ENCODE measurements at regions not wholly inside any gene's neighbourhood (a gene's known extent, or its start where the extent isn't known, plus 50 kb on each side); places are given as distances from the start of the nearest gene placed in this dataset.

- Mint-ChIP-seq H3K9me3 (no peaks in the 10 kb centered on the region), H3K27ac (no peak overlapping the region), H3K4me1 (ENCODE audit: low read depth) (no peaks in the 10 kb centered on the region), H3K36me3 (ENCODE audit: low read depth) (no peaks in the 10 kb centered on the region), H3K27me3 (no peaks in the 10 kb centered on the region), H3K4me3 (no peak overlapping the region)
- intact Hi-C loops (cut with micrococcal nuclease) = no loop called here
- DNase-seq = no peak
- TF ChIP-seq CTCF (IDR thresholded peaks at IDR 0.05) = no peak
- no peak for ATAC-seq
- ChIA-PET POLR2A (no interaction called here), CTCF (no interaction called here)
These were observed 412.3 kb downstream of the PDGFC start for GRCh38 chr4:156559346-156559745.

- no peak overlapping the region for H3K27ac Mint-ChIP-seq
- peaks cover 5% of the 10 kb centered on the region for H3K9me3 Mint-ChIP-seq
- H3K27me3 Mint-ChIP-seq = no peaks in the 10 kb centered on the region
- intact Hi-C loops (cut with micrococcal nuclease) = no loop called here
- no peak for DNase-seq
- ChIA-PET POLR2A (no interaction called here), CTCF (no interaction called here)
- no peaks in the 10 kb centered on the region for H3K36me3 Mint-ChIP-seq (ENCODE audit: low read depth)
- no peak for ATAC-seq
- TF ChIP-seq CTCF (IDR thresholded peaks at IDR 0.05) = no peak
- H3K4me3 Mint-ChIP-seq = no peak overlapping the region
- H3K4me1 Mint-ChIP-seq (ENCODE audit: low read depth) = no peaks in the 10 kb centered on the region
These were observed 413.1 kb downstream of the PDGFC start for GRCh38 chr4:156558373-156559025.

- DNase-seq (no peak), ATAC-seq (no peak)
- Mint-ChIP-seq H3K9me3 (peaks cover 5% of the 10 kb centered on the region), H3K4me1 (ENCODE audit: low read depth) (no peaks in the 10 kb centered on the region), H3K36me3 (ENCODE audit: low read depth) (no peaks in the 10 kb centered on the region), H3K27me3 (no peaks in the 10 kb centered on the region), H3K4me3 (no peak overlapping the region), H3K27ac (no peak overlapping the region)
- CTCF ChIA-PET = no interaction called here
- TF ChIP-seq CTCF (IDR thresholded peaks at IDR 0.05) = no peak
- intact Hi-C loops (cut with micrococcal nuclease) = no loop called here
- POLR2A ChIA-PET = no interaction called here
These were observed 413.7 kb downstream of the PDGFC start for GRCh38 chr4:156557920-156558319.

GRCh38 chr4:156556336-156556735 is 415.3 kb downstream of the PDGFC start:
- no peak for DNase-seq
- Mint-ChIP-seq H3K9me3 (peaks cover 7% of the 10 kb centered on the region), H3K27ac (no peak overlapping the region), H3K36me3 (ENCODE audit: low read depth) (no peaks in the 10 kb centered on the region), H3K4me3 (no peak overlapping the region), H3K4me1 (ENCODE audit: low read depth) (no peaks in the 10 kb centered on the region), H3K27me3 (no peaks in the 10 kb centered on the region)
- intact Hi-C loops (cut with micrococcal nuclease) = no loop called here
- TF ChIP-seq CTCF (IDR thresholded peaks at IDR 0.05) = no peak
- ChIA-PET POLR2A (no interaction called here), CTCF (no interaction called here)
- ATAC-seq = no peak

GRCh38 chr4:156553659-156554058 is 417.9 kb downstream of the PDGFC start:
- peaks cover 9% of the 10 kb centered on the region for H3K9me3 Mint-ChIP-seq
- ATAC-seq (no peak), DNase-seq (no peak)
- no peak overlapping the region for H3K27ac Mint-ChIP-seq
- no peak overlapping the region for H3K4me3 Mint-ChIP-seq
- no peaks in the 10 kb centered on the region for H3K36me3 Mint-ChIP-seq (ENCODE audit: low read depth)
- H3K27me3 Mint-ChIP-seq = no peaks in the 10 kb centered on the region
- TF ChIP-seq CTCF (IDR thresholded peaks at IDR 0.05) = no peak
- CTCF ChIA-PET = no interaction called here
- POLR2A ChIA-PET = no interaction called here
- H3K4me1 Mint-ChIP-seq (ENCODE audit: low read depth) = no peaks in the 10 kb centered on the region
- intact Hi-C loops (cut with micrococcal nuclease) = no loop called here

Data from activated CD8-positive, alpha-beta T cell treated with anti-CD3 and anti-CD28 coated beads for 36 hours (primary cell).